ENCODE measurements at regions not wholly inside any gene's neighbourhood (a gene's known extent, or its start where the extent isn't known, plus 50 kb on each side); places are given as distances from the start of the nearest gene placed in this dataset.

DNA sequence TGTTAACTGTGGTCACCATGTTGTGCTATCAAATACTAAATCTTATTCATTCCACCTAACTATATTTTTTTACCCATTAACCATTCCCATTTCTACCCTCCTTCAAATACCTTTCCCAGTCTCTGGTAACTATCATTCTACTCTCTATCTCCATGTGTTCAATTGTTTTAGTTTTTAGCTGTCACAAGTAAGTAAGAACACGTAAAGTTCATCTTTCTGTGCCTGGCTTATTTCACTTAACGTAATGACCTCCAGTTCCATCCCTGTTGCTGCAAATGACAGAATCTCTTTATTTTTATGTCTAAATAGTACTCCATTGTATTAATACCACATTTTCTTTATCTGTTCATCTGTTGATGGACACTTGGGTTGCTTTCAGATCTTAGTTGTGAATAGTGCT is 485.1 kb upstream of the CD180 start:
- intact Hi-C loops (cut with micrococcal nuclease): no loop called here
- Mint-ChIP-seq H3K36me3 (ENCODE audit: low read depth) (no peaks in the 10 kb centered on the region), H3K4me1 (ENCODE audit: low read depth) (no peaks in the 10 kb centered on the region), H3K27me3 (no peaks in the 10 kb centered on the region), H3K4me3 (no peak overlapping the region), H3K9me3 (peaks cover 30% of the 10 kb centered on the region), H3K27ac (no peak overlapping the region)

DNA sequence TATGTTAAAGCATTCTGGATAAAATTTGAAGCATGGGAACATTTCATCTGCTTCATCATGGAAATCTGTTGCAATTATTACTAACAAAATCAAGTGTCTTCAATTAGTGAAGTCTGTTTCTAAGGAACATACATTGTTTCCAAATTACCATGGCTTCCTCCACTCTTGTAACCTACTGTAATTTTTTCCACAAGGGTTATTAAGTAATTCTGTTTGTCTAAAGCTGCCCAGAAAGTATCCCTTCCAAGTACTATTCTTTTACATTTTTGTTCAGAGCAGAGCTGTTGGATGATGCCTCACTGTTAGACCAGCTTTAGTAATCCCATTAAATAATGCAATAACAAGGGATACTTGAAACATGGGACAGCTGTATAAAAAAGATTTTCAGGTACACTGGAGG is 483.5 kb upstream of the CD180 start:
- Mint-ChIP-seq H3K27me3 (no peaks in the 10 kb centered on the region), H3K36me3 (ENCODE audit: low read depth) (no peaks in the 10 kb centered on the region), H3K9me3 (peaks cover 20% of the 10 kb centered on the region), H3K4me3 (no peak overlapping the region), H3K4me1 (ENCODE audit: low read depth) (no peaks in the 10 kb centered on the region), H3K27ac (no peak overlapping the region)
- intact Hi-C loops (cut with micrococcal nuclease): no loop called here

DNA sequence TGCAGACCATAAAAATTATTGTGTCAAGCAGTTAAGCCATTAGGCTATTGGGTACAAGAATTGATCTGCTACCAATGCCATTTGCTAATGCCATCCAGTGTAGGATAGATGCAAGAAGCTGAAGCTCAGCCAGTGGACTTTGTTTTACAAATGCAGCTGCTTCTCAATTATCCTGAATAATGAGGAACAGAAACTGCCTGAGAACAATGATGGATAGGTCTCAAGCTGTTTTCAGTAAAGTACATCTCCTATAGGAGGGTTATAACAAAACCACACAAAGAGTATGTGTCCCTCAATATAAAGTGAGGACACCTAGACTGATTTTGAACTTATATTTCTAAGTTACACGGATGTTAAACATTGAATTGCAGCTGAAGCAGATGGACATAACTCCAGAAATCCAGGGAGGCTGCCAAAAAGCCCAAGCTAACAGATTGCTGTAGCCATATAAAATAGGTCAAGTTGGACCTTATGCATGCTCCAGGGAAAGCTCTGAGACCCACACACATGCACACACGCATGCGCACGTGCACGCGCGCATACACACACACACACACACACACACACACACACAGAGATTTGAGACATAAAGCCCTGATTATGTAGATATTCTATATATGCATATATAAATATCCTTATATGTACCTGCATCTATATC is 482.7 kb upstream of the CD180 start:
- no peaks in the 10 kb centered on the region for H3K4me1 Mint-ChIP-seq (ENCODE audit: low read depth)
- H3K4me3 Mint-ChIP-seq: no peak overlapping the region
- H3K36me3 Mint-ChIP-seq (ENCODE audit: low read depth): no peaks in the 10 kb centered on the region
- no peaks in the 10 kb centered on the region for H3K27me3 Mint-ChIP-seq
- no peak overlapping the region for H3K27ac Mint-ChIP-seq
- intact Hi-C loops (cut with micrococcal nuclease): no loop called here
- peaks cover 12% of the 10 kb centered on the region for H3K9me3 Mint-ChIP-seq

DNA sequence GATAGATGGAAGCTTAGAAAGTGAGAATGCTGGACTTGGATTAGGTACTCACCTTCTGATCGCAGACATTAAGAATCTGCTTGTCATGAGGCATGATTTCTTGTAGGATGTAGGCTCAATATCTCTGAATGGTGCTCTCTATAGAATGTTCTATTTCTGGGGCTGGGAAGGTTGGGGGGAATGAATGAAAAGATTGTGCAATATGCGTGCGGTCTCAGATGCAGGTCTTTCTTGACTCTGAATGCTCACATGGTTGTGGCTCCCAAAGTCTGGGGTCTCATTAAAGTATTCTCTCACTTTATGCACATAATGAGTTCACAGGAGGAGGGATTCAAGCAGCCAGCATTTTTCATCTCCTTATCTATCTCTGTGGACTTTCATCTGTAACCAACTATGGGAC is 482.0 kb upstream of the CD180 start:
- no peak overlapping the region for H3K27ac Mint-ChIP-seq
- H3K4me1 Mint-ChIP-seq (ENCODE audit: low read depth): no peaks in the 10 kb centered on the region

DNA sequence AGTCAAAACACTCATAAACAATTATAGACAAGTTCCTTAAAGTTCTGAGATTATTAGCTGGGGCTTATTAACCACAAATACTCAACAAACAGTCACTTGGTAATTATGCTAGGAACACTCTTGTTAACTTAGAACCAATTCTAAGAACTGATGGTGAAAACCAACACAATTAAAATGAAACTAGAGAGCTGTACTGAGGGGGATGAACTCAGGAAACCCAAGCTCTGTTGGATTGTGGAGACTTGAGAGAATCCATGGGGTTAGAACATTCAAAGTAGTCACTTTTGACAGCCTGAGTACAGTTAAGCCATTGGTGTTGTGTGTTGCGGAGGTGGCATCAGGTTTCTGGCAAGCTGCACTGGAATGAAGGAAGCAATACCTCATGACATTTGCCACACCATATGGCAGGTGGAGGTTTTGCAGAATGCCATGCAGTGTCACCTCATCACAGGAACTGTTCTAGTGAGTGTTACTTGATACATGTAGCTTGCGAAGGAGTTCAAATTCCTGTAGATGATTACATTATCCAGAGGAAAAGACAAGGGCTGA is 480.9 kb upstream of the CD180 start:
- H3K27ac Mint-ChIP-seq: no peak overlapping the region
- H3K4me3 Mint-ChIP-seq: no peak overlapping the region
- intact Hi-C loops (cut with micrococcal nuclease): no loop called here
- H3K9me3 Mint-ChIP-seq: no peaks in the 10 kb centered on the region
- no peaks in the 10 kb centered on the region for H3K36me3 Mint-ChIP-seq (ENCODE audit: low read depth)
- no peaks in the 10 kb centered on the region for H3K4me1 Mint-ChIP-seq (ENCODE audit: low read depth)
- H3K27me3 Mint-ChIP-seq: no peaks in the 10 kb centered on the region

More for the DNA sequence above, 482.0 kb upstream of the CD180 start:
- intact Hi-C loops (cut with micrococcal nuclease): no loop called here
- no peak overlapping the region for H3K4me3 Mint-ChIP-seq
- H3K27me3 Mint-ChIP-seq: no peaks in the 10 kb centered on the region
- H3K9me3 Mint-ChIP-seq: peaks cover 8% of the 10 kb centered on the region
- no peaks in the 10 kb centered on the region for H3K36me3 Mint-ChIP-seq (ENCODE audit: low read depth)

DNA sequence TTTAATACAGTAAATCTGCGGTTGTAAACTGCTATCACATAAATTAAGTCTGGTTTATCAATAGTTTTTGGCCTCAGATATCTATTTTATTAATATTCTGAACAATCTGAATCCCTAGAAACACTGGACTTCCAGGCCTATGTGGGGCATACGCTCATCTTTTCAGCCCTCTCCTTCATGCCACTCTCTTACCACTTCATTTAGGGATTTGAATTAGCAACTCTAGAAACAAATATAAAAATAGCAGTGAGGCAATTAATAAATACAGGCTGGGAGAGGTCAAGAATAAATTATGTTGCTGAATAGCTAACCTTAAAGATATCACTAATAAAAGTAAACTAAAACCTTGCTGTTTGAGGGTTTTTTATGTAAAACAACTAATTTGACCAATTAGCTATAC is 480.3 kb upstream of the CD180 start:
- no peaks in the 10 kb centered on the region for H3K9me3 Mint-ChIP-seq
- H3K27me3 Mint-ChIP-seq: no peaks in the 10 kb centered on the region
- H3K36me3 Mint-ChIP-seq (ENCODE audit: low read depth): no peaks in the 10 kb centered on the region
- no peak overlapping the region for H3K4me3 Mint-ChIP-seq
- no peak overlapping the region for H3K27ac Mint-ChIP-seq
- intact Hi-C loops (cut with micrococcal nuclease): no loop called here
- H3K4me1 Mint-ChIP-seq (ENCODE audit: low read depth): no peaks in the 10 kb centered on the region

DNA sequence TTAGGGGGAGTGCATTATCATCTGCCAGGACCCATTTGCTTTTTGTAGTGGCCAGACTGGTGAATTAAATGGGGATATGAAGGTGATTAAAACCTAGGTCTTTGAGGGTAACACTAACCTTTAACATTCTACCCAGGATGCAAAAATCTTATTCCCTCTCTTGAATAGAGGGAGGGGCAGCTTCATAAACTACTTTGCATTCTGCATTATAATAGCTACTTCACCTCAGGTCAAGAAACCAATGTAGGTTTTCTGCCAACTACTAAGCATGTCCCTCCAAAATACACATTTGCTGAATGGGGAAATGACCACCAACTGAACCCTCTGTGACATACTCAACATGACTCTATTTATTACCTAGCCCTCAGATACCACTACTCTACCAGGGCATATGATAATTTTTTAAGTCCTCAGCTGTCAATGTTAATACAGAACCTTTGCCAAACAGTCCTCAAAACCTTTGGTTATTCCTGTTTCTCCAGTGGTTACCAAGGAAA is 477.6 kb upstream of the CD180 start:
- no peak overlapping the region for H3K27ac Mint-ChIP-seq
- no peak overlapping the region for H3K4me3 Mint-ChIP-seq
- H3K36me3 Mint-ChIP-seq (ENCODE audit: low read depth): no peaks in the 10 kb centered on the region
- H3K4me1 Mint-ChIP-seq (ENCODE audit: low read depth): no peaks in the 10 kb centered on the region
- no peaks in the 10 kb centered on the region for H3K9me3 Mint-ChIP-seq
- intact Hi-C loops (cut with micrococcal nuclease): no loop called here
- no peaks in the 10 kb centered on the region for H3K27me3 Mint-ChIP-seq

GRCh38 chr5:67673618-67674017 is 477.0 kb upstream of the CD180 start:
- Mint-ChIP-seq H3K4me1 (ENCODE audit: low read depth) (no peaks in the 10 kb centered on the region), H3K9me3 (peaks cover under 1% of the 10 kb centered on the region), H3K27me3 (no peaks in the 10 kb centered on the region), H3K4me3 (no peak overlapping the region), H3K36me3 (ENCODE audit: low read depth) (no peaks in the 10 kb centered on the region), H3K27ac (no peak overlapping the region)
- intact Hi-C loops (cut with micrococcal nuclease): no loop called here

- H3K9me3 Mint-ChIP-seq: peaks cover 5% of the 10 kb centered on the region
- H3K4me1 Mint-ChIP-seq (ENCODE audit: low read depth): no peaks in the 10 kb centered on the region
- H3K4me3 Mint-ChIP-seq: no peak overlapping the region
- H3K27me3 Mint-ChIP-seq: no peaks in the 10 kb centered on the region
- no peak overlapping the region for H3K27ac Mint-ChIP-seq
- intact Hi-C loops (cut with micrococcal nuclease): no loop called here
- H3K36me3 Mint-ChIP-seq (ENCODE audit: low read depth): no peaks in the 10 kb centered on the region
These were observed 476.6 kb upstream of the CD180 start for GRCh38 chr5:67673180-67673579.

DNA sequence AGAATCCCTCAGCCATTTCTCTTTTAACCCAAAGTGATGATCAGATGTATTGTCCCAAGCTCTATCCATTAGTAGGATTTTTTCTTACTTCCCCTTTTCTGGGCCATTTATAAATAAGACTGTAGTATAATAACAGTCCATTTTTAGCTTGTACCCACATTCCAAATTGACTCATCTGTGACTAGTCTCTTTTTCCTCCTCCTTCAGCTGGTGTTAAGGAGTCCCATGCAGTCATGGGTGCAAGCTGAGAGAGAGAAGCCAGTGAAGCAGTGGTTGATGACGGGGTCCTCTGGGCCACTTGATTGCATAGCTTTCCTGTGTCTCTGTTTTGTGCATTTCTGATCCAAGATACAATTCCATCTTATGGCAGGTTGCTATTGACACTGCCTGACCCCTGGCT is 476.0 kb upstream of the CD180 start:
- Mint-ChIP-seq H3K4me1 (ENCODE audit: low read depth) (no peaks in the 10 kb centered on the region), H3K36me3 (ENCODE audit: low read depth) (no peaks in the 10 kb centered on the region), H3K27ac (no peak overlapping the region), H3K27me3 (no peaks in the 10 kb centered on the region), H3K4me3 (no peak overlapping the region), H3K9me3 (peaks cover 10% of the 10 kb centered on the region)
- intact Hi-C loops (cut with micrococcal nuclease): no loop called here

- Mint-ChIP-seq H3K27me3 (no peaks in the 10 kb centered on the region), H3K36me3 (ENCODE audit: low read depth) (no peaks in the 10 kb centered on the region)
- intact Hi-C loops (cut with micrococcal nuclease): no loop called here
These were observed 473.3 kb upstream of the CD180 start for GRCh38 chr5:67669916-67670315.

GRCh38 chr5:67660149-67660548 is 463.6 kb upstream of the CD180 start:
- H3K27ac Mint-ChIP-seq: no peak overlapping the region
- no peaks in the 10 kb centered on the region for H3K27me3 Mint-ChIP-seq
- H3K4me3 Mint-ChIP-seq: no peak overlapping the region
- H3K9me3 Mint-ChIP-seq: peaks cover 20% of the 10 kb centered on the region
- intact Hi-C loops (cut with micrococcal nuclease): no loop called here
- H3K36me3 Mint-ChIP-seq (ENCODE audit: low read depth): no peaks in the 10 kb centered on the region
- H3K4me1 Mint-ChIP-seq (ENCODE audit: low read depth): no peaks in the 10 kb centered on the region

More at GRCh38 chr5:67669916-67670315, 473.3 kb upstream of the CD180 start:
- no peak overlapping the region for H3K4me3 Mint-ChIP-seq
- H3K9me3 Mint-ChIP-seq: peaks cover 38% of the 10 kb centered on the region
- H3K27ac Mint-ChIP-seq: no peak overlapping the region
- no peaks in the 10 kb centered on the region for H3K4me1 Mint-ChIP-seq (ENCODE audit: low read depth)

GRCh38 chr5:67659288-67659687 is 462.7 kb upstream of the CD180 start:
- Mint-ChIP-seq H3K9me3 (peaks cover 11% of the 10 kb centered on the region), H3K27ac (no peak overlapping the region), H3K4me3 (no peak overlapping the region), H3K4me1 (ENCODE audit: low read depth) (no peaks in the 10 kb centered on the region), H3K36me3 (ENCODE audit: low read depth) (no peaks in the 10 kb centered on the region), H3K27me3 (no peaks in the 10 kb centered on the region)
- intact Hi-C loops (cut with micrococcal nuclease): no loop called here

DNA sequence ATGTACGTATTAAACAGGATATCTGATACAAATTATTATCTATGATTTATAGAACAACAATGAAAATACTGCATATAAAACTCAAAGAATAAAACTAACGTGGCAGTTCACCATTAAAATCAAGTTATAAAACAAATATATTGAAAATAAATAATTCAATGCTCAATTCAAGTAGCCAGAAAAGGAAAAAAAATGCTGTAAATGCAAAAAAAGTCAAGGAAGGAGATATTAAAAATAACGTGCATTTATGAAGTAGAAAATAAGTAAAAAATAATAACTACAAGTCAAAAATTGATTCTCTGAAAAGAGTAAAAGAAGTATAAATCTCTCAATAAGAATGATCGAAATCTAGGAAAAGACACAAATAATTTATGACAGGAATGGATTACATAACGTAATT is 460.5 kb upstream of the CD180 start:
- no peaks in the 10 kb centered on the region for H3K27me3 Mint-ChIP-seq
- intact Hi-C loops (cut with micrococcal nuclease): no loop called here
- no peaks in the 10 kb centered on the region for H3K4me1 Mint-ChIP-seq (ENCODE audit: low read depth)
- H3K9me3 Mint-ChIP-seq: no peaks in the 10 kb centered on the region
- no peaks in the 10 kb centered on the region for H3K36me3 Mint-ChIP-seq (ENCODE audit: low read depth)
- no peak overlapping the region for H3K27ac Mint-ChIP-seq
- H3K4me3 Mint-ChIP-seq: no peak overlapping the region

GRCh38 chr5:67652201-67652600 is 455.6 kb upstream of the CD180 start:
- Mint-ChIP-seq H3K36me3 (ENCODE audit: low read depth) (no peaks in the 10 kb centered on the region), H3K9me3 (no peaks in the 10 kb centered on the region), H3K4me1 (ENCODE audit: low read depth) (no peaks in the 10 kb centered on the region), H3K27ac (no peak overlapping the region), H3K27me3 (no peaks in the 10 kb centered on the region), H3K4me3 (no peak overlapping the region)
- intact Hi-C loops (cut with micrococcal nuclease): no loop called here
